Nephron (organoid): ENCODE measurements at regions not wholly inside any gene's neighbourhood (a gene's known extent, or its start where the extent isn't known, plus 50 kb on each side); places are given as distances from the start of the nearest gene placed in this dataset.

ENCODE experiments used
- H3K27ac Mint-ChIP-seq, 3 experiments: 2 replicates each; pipeline ENCODE4 v1.8.0; 2020; ENCODE audit warnings: mixed read lengths in 3 of 3, mild to moderate bottlenecking in 2 of 3, moderate library complexity in 1 of 3
- H3K27me3 Mint-ChIP-seq: 2 replicates; pipeline ENCODE4 v1.8.0; 2021; ENCODE audit warnings: low read depth, mild to moderate bottlenecking, moderate library complexity, mixed read lengths
- H3K36me3 Mint-ChIP-seq: 2 replicates; pipeline ENCODE4 v1.8.0; 2020; ENCODE audit warnings: low read depth, mixed read lengths
- H3K4me1 Mint-ChIP-seq: 2 replicates; pipeline ENCODE4 v1.8.0; 2020; ENCODE audit warnings: mixed read lengths
- H3K4me3 Mint-ChIP-seq, 3 experiments: 2 replicates each; pipeline ENCODE4 v1.8.0; 2020; ENCODE audit warnings: mild to moderate bottlenecking in 3 of 3, mixed read lengths in 3 of 3, moderate library complexity in 2 of 3
- H3K9me3 Mint-ChIP-seq: 2 replicates; pipeline ENCODE4 v1.8.0; 2020; ENCODE audit warnings: mixed read lengths
- TF ChIP-seq, protein P1 (sequence below), 3 experiments: fragments of 200-600 bp; sonication (generic); IDR thresholded peaks; one replicate each; pipeline ENCODE4 v1.5.0; 2021; ENCODE audit warnings: antibody characterized with exemption in 3 of 3; ENCODE audit not compliant: unreplicated experiment in 3 of 3

DNA sequence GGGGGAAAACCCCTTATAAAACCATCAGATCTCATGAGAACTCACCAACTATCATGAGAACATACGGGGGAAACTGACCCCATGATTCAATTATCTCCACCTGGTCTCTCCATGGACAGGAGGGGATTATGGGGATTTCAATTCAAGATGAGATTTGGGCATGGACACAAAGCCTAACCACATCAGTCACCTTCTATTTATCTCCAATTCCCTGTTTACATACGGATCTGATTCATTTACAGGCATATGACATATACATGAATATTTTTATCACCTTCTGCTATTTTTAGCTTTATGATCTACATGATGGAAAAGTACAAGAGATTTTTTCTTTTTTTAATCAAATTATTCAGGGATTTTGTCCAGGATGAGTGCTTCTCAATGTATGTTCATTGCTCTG is 944.5 kb downstream of the REEP3 start:
- H3K4me3 Mint-ChIP-seq, result no peak overlapping the region
- no peaks in the 10 kb centered on the region for H3K4me1 Mint-ChIP-seq
- TF ChIP-seq, protein P1, sequence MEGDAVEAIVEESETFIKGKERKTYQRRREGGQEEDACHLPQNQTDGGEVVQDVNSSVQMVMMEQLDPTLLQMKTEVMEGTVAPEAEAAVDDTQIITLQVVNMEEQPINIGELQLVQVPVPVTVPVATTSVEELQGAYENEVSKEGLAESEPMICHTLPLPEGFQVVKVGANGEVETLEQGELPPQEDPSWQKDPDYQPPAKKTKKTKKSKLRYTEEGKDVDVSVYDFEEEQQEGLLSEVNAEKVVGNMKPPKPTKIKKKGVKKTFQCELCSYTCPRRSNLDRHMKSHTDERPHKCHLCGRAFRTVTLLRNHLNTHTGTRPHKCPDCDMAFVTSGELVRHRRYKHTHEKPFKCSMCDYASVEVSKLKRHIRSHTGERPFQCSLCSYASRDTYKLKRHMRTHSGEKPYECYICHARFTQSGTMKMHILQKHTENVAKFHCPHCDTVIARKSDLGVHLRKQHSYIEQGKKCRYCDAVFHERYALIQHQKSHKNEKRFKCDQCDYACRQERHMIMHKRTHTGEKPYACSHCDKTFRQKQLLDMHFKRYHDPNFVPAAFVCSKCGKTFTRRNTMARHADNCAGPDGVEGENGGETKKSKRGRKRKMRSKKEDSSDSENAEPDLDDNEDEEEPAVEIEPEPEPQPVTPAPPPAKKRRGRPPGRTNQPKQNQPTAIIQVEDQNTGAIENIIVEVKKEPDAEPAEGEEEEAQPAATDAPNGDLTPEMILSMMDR (IDR thresholded peaks at IDR 0.05; ENCODE audit: unreplicated experiment in 3 of 3), result no peak
- H3K36me3 Mint-ChIP-seq, result no peaks in the 10 kb centered on the region
- H3K27me3 Mint-ChIP-seq, result no peaks in the 10 kb centered on the region
- peaks cover 19% of the 10 kb centered on the region for H3K9me3 Mint-ChIP-seq
- no peak overlapping the region for H3K27ac Mint-ChIP-seq

DNA sequence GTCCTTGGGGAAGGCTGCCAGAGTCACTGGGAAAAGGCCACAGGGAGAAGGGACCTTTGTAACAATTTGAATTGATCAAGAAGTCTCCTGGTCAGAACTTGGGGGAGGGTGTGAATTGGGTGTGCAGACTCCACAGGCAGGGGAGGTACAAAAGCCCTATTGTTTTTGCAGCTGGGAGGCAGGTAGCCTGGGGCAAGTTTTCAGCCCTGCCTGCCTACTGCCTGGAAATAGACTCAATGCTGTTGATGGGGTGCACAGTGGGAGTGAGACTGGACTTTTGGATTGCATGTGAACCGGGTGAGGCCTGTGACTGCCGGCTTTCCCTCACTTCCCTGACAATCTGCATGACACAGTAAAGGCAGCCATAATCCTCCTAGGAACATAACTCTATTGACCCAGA is 947.0 kb downstream of the REEP3 start:
- Mint-ChIP-seq H3K4me3 (no peak overlapping the region), H3K9me3 (peaks cover 21% of the 10 kb centered on the region), H3K4me1 (no peaks in the 10 kb centered on the region), H3K36me3 (no peaks in the 10 kb centered on the region), H3K27ac (no peak overlapping the region), H3K27me3 (no peaks in the 10 kb centered on the region)
- TF ChIP-seq, protein P1 (IDR thresholded peaks at IDR 0.05; ENCODE audit: unreplicated experiment in 3 of 3), result no peak

DNA sequence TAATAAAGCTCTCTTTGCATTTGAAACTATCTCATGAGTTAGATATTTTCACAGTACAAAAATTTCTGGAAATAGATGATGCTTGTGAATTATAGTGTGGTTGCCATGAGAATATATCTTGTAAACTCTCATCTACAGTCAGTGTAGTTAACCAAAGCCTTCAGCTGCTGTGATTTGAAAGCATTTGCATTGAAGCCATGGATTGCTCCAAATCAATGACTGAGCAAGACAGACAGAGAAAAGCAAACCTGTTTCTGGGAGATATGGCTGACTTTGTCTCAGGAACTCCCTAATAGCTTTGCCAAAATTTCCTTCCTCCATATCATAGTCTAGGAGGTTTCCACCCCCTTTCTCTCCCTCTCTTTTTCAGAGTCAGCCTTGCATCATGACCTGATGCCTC is 955.3 kb downstream of the REEP3 start:
- Mint-ChIP-seq H3K9me3 (peaks cover 5% of the 10 kb centered on the region), H3K27ac (no peak overlapping the region), H3K27me3 (no peaks in the 10 kb centered on the region), H3K36me3 (no peaks in the 10 kb centered on the region), H3K4me3 (no peak overlapping the region), H3K4me1 (no peaks in the 10 kb centered on the region)
- TF ChIP-seq, protein P1 (IDR thresholded peaks at IDR 0.05; ENCODE audit: unreplicated experiment in 3 of 3), result no peak

DNA sequence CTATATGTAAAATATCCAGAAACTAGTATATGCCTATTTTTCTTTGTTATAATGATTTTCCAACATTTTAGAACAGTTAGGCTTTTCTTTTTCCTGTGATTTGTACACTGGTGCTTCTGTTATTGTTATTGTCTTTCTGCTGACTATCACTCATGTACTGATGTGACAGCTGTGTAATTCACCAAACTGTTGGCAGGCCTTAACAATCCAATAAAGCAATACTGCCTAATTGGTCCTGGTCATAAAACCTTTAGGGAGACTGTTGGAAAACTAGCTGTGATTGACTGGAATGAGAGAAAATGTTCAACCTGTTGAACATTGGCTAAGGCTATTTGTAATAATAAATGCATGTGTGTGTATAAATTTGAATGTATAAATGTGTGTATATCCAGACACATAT is 956.6 kb downstream of the REEP3 start:
- TF ChIP-seq, protein P1 (IDR thresholded peaks at IDR 0.05; ENCODE audit: unreplicated experiment in 3 of 3), result no peak
- Mint-ChIP-seq H3K4me3 (no peak overlapping the region), H3K36me3 (no peaks in the 10 kb centered on the region), H3K4me1 (peaks cover 6% of the 10 kb centered on the region), H3K27me3 (no peaks in the 10 kb centered on the region), H3K9me3 (peaks cover 5% of the 10 kb centered on the region), H3K27ac (no peak overlapping the region)

DNA sequence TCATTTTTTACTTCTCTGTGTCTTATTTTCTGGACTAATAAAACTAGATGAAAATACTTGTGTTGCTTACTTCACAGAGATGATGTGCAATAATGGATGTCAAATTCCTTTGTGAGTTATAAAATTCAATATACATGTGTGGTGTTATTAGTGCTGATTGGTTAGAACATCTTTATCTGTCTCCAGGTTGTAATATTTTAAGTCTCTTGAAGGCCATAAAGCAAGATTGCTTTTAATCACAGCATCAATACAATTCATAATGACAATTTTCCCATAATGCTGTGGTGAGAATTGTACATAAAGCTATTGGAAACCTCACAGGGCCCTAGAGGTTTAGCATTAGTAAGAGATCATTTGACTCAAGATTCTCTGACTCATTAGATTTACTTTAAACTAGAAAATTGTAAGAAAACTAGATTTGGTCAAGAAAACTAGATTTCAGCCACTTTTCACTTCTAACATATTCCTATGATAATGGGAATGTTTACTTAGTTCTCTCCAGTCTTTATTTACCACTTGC is 963.7 kb downstream of the REEP3 start:
- H3K4me3 Mint-ChIP-seq, result no peak overlapping the region
- H3K4me1 Mint-ChIP-seq, result peaks cover 10% of the 10 kb centered on the region
- H3K9me3 Mint-ChIP-seq, result no peaks in the 10 kb centered on the region
- TF ChIP-seq, protein P1 (IDR thresholded peaks at IDR 0.05; ENCODE audit: unreplicated experiment in 3 of 3), result no peak
- no peak overlapping the region for H3K27ac Mint-ChIP-seq
- no peaks in the 10 kb centered on the region for H3K27me3 Mint-ChIP-seq
- no peaks in the 10 kb centered on the region for H3K36me3 Mint-ChIP-seq

DNA sequence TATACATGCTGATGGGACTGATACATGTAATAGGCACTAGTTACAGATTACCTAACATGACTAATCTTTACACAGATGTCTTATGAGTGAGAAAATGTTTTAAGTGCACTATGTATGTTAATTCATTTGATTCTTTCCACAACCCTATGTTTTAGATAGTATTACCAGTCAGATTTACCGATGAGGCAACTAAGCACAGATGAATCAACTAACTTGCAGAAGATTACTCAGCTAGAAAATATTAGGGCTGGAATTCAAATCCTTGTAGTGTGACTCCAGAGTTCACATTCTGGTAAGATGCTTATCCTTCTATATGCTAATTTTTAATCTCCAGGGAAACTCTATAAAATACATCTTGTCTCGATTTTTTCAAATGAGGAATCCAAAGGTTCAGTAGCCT is 964.9 kb downstream of the REEP3 start:
- no peak overlapping the region for H3K4me3 Mint-ChIP-seq
- H3K27me3 Mint-ChIP-seq, result no peaks in the 10 kb centered on the region
- no peak overlapping the region for H3K27ac Mint-ChIP-seq
- peaks cover 10% of the 10 kb centered on the region for H3K4me1 Mint-ChIP-seq
- H3K9me3 Mint-ChIP-seq, result no peaks in the 10 kb centered on the region
- H3K36me3 Mint-ChIP-seq, result no peaks in the 10 kb centered on the region
- TF ChIP-seq, protein P1 (IDR thresholded peaks at IDR 0.05; ENCODE audit: unreplicated experiment in 3 of 3), result no peak
